AG09319 (cell line): ENCODE measurements at regions not wholly inside any gene's neighbourhood (a gene's known extent, or its start where the extent isn't known, plus 50 kb on each side); places are given as distances from the start of the nearest gene placed in this dataset.

ENCODE experiments used
- DNase-seq: peaks from one replicate; pipeline ENCODE4 v3.0.0-alpha.2; 2010; ENCODE audit warnings: low read depth; ENCODE audit errors: extremely low read depth
- TF ChIP-seq, protein P1 (sequence below): IDR thresholded peaks from 2 replicates; pipeline ENCODE4 v1.5.1; 2011; ENCODE audit warnings: low read depth, mild to moderate bottlenecking, inconsistent platforms, low read length, moderate library complexity

- TF ChIP-seq, protein P1, sequence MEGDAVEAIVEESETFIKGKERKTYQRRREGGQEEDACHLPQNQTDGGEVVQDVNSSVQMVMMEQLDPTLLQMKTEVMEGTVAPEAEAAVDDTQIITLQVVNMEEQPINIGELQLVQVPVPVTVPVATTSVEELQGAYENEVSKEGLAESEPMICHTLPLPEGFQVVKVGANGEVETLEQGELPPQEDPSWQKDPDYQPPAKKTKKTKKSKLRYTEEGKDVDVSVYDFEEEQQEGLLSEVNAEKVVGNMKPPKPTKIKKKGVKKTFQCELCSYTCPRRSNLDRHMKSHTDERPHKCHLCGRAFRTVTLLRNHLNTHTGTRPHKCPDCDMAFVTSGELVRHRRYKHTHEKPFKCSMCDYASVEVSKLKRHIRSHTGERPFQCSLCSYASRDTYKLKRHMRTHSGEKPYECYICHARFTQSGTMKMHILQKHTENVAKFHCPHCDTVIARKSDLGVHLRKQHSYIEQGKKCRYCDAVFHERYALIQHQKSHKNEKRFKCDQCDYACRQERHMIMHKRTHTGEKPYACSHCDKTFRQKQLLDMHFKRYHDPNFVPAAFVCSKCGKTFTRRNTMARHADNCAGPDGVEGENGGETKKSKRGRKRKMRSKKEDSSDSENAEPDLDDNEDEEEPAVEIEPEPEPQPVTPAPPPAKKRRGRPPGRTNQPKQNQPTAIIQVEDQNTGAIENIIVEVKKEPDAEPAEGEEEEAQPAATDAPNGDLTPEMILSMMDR: no peak
- no peak for DNase-seq
Measured at GRCh38 chr11:87666730-87667129, 508.5 kb downstream of the RAB38 start.

GRCh38 chr11:87662287-87662686 lies 513.0 kb downstream of the RAB38 start:
- no peak for DNase-seq
- TF ChIP-seq, protein P1: no peak

DNA sequence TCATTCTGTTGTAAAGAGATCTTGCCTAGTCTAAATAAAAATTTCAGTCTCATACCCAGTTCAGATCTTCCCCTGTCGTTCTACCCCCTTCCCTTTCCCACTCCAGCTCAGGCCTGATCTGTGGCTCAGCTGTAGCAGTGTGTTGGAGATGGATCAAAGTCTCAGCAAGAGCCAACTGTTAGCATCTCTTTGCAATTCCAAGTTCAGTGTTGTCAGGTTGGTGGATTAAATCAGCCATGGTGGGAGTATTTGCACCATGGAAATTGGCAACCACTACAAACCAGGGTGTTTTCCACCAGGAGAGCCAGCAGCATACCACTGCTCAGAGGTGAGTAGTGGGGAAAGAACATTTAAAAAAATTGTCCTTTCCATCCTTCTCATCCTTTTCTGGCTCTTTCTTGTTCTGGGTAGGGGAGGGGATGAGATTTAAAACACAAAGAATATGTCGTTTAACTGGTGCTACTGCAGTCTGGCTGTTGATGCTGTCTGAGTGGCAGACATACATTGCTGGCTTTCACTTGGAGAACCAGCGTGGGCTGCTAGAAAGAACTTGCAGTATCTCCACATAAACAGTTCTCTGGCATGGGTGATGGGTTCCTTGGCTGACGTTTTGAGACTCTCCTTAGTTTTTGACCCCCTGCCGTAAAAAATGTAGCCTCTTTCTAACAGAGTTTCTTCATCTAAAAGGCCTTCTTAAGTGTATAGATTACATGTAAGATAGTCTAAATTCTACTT lies 514.1 kb downstream of the RAB38 start:
- no peak for DNase-seq
- TF ChIP-seq, protein P1: no peak

DNA sequence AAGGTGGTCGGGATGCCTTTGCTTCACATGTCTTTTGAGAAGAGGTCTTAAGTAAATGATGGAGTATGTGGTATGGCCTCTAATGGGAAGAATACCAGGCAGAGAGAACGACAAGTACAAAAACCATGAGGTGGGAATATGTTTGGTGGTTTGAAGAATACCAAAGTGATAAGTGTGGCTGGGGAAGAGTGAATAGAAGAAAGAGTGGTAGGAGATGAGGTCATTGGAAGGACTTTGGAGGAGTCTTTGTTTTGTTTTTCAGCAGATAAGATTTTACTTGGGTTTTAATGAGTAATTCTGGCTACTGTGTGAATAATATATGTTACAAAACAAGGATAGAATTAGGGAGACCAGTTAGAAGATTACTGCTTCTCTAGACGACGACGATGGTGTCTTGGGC lies 515.4 kb downstream of the RAB38 start:
- no peak for DNase-seq

DNA sequence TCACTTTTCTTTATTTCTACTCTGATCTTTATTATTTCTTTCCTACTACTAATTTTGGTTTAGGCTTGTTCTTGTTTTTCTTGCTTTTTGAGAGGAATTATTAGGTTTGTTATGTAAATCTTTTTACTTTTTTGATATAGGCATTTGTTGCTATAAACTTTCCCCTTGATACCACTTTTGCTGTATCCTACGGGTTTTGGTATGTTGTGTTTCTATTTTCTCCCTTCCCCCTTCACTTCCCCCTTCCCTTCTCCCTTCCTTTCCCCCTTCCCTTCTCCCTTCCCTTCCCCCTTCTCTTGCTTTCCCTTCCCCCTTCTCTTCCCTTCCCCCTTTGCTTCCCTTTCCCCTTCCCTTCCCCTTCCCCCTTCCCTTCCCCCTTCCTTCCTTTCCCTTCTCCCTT lies 529.6 kb downstream of the RAB38 start:
- no peak for DNase-seq

More for the DNA sequence above, 515.4 kb downstream of the RAB38 start:
- TF ChIP-seq, protein P1: no peak

GRCh38 chr11:87639753-87640364 lies 535.4 kb downstream of the RAB38 start:
- no peak for DNase-seq
- TF ChIP-seq, protein P1: no peak

More for the DNA sequence above, 529.6 kb downstream of the RAB38 start:
- TF ChIP-seq, protein P1: no peak

GRCh38 chr11:87635001-87635400 lies 540.2 kb downstream of the RAB38 start:
- TF ChIP-seq, protein P1: no peak
- no peak for DNase-seq
